Tongue (tissue), 1 donor: ENCODE measurements at regions not wholly inside any gene's neighbourhood (a gene's known extent, or its start where the extent isn't known, plus 50 kb on each side); places are given as distances from the start of the nearest gene placed in this dataset.

Source experiments
- DNase-seq: peaks from one replicate; pipeline ENCODE4 v3.0.0-alpha.2; 2015

- DNase-seq = no peak
These were observed 100.2 kb upstream of the RFC3 start for GRCh38 chr13:33717775-33718174.

GRCh38 chr13:33721724-33722123, 96.2 kb upstream of the RFC3 start:
- peak; percentile 38 for DNase-seq

- peak; percentile 31 for DNase-seq
These were observed 95.6 kb upstream of the RFC3 start for GRCh38 chr13:33722216-33722915.

- no peak for DNase-seq
These were observed 94.6 kb upstream of the RFC3 start for GRCh38 chr13:33723365-33723764.

- DNase-seq = peak; percentile 94
These were observed 94.0 kb upstream of the RFC3 start for GRCh38 chr13:33723772-33724435.

- DNase-seq = no peak
These were observed 92.6 kb upstream of the RFC3 start for GRCh38 chr13:33725340-33725739.

- no peak for DNase-seq
These were observed 90.5 kb upstream of the RFC3 start for GRCh38 chr13:33727297-33728083.

- DNase-seq = peak; percentile 41
These were observed 89.5 kb upstream of the RFC3 start for GRCh38 chr13:33728271-33729037.

GRCh38 chr13:33730147-33730546, 87.8 kb upstream of the RFC3 start:
- no peak for DNase-seq

- no peak for DNase-seq
These were observed 87.3 kb upstream of the RFC3 start for GRCh38 chr13:33730619-33731018.

- no peak for DNase-seq
These were observed 82.7 kb upstream of the RFC3 start for GRCh38 chr13:33735276-33735675.

GRCh38 chr13:33739254-33739653, 78.7 kb upstream of the RFC3 start:
- no peak for DNase-seq

GRCh38 chr13:33740134-33740538, 77.8 kb upstream of the RFC3 start:
- DNase-seq = peak; percentile 32

GRCh38 chr13:33742321-33742720, 75.6 kb upstream of the RFC3 start:
- DNase-seq = no peak

- DNase-seq = no peak
These were observed 74.2 kb upstream of the RFC3 start for GRCh38 chr13:33743438-33744368.

GRCh38 chr13:33744589-33745369, 73.2 kb upstream of the RFC3 start:
- peak; percentile 54 for DNase-seq

- peak; percentile 49 for DNase-seq
These were observed 72.3 kb upstream of the RFC3 start for GRCh38 chr13:33745370-33746324.

- no peak for DNase-seq
These were observed 71.1 kb upstream of the RFC3 start for GRCh38 chr13:33746867-33747266.

- DNase-seq = no peak
These were observed 66.8 kb upstream of the RFC3 start for GRCh38 chr13:33751151-33751550.
